Skeletal muscle cell (primary cell): ENCODE measurements at regions not wholly inside any gene's neighbourhood (a gene's known extent, or its start where the extent isn't known, plus 50 kb on each side); places are given as distances from the start of the nearest gene placed in this dataset.
"Not testable (repeated sequence)": the region's sequence is repeated elsewhere in the genome, so short reads cannot be mapped to it uniquely, and the experiment has no call there.

Experiments used
- DNase-seq: peaks from one replicate; pipeline ENCODE4 v3.0.0-alpha.2; 2010; ENCODE audit warnings: low read depth
- H3K4me3 ChIP-seq: 2 replicates; pipeline ENCODE4 v1.5.1; 2011; ENCODE audit warnings: low read depth, mild to moderate bottlenecking, control low read depth, low read length, moderate library complexity

GRCh38 chr12:90253136-90253535 lies 544.5 kb upstream of the ATP2B1 start:
- DNase-seq, result no peak
- H3K4me3 ChIP-seq, result no peak overlapping the region

GRCh38 chr12:90250766-90251165 lies 542.1 kb upstream of the ATP2B1 start:
- H3K4me3 ChIP-seq, result no peak overlapping the region
- DNase-seq, result no peak

- DNase-seq, result no peak
- no peak overlapping the region for H3K4me3 ChIP-seq
Measured at GRCh38 chr12:90250042-90250441, 541.4 kb upstream of the ATP2B1 start.

DNA sequence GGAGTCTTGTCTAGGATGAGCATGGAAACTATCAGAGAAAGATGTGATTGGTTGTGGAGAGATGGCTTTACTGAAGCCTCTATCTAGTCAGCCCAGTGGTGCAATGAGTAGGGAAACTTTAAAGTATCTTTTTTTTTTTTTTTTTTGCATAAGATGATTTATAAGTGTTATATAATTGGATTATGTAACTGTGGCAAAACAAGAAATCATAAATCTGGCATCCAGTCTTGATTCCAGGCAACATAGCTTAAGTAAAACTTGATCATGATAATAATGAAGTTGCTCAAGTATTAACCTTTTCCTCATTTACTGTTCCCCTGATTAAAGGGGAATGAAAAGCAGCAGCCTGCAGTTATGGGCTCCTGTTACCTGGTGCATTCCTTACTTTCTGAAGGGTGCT lies 538.0 kb upstream of the ATP2B1 start:
- no peak overlapping the region for H3K4me3 ChIP-seq
- DNase-seq, result no peak

DNA sequence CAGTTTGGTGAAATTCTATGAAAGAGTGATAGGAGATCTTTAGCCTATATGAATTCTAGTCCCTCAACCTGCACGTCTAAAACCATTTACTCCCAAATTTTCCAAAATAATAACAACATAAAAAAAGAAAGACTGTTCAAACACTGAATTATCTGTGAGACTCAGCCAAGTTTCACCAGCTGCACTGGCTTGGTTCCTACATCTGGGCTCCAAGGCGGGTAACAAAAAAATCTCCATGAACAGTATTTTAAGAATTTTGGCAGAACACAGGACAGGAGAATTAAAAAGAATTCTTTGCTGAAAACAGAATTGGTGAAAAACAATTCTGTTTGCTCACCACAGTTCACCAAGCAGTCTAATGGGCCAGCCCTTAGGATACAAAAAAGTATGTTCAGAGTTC lies 536.8 kb upstream of the ATP2B1 start:
- H3K4me3 ChIP-seq, result no peak overlapping the region
- no peak for DNase-seq

DNA sequence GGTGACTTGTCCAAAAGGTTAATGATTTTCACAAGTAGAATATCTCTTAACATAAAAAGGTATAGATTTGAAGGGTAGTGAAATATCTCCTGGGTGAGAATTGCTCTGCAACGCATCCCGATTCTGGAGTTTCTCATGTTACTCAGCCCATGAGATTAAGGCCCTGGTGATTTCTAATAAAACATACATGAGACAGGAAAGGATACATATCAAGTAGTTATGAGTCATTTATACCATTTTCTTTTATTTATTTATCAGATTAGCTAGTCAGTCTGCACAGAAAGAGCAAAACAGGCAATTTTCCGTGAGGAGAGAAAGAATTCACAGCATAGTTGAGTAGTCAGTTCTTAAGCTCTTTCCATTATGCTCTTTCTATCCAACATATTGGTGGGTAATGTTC lies 535.6 kb upstream of the ATP2B1 start:
- no peak for DNase-seq
- H3K4me3 ChIP-seq, result no peak overlapping the region

GRCh38 chr12:90243211-90243610 lies 534.6 kb upstream of the ATP2B1 start:
- H3K4me3 ChIP-seq, result no peak overlapping the region
- DNase-seq, result no peak

GRCh38 chr12:90239732-90240260 lies 531.2 kb upstream of the ATP2B1 start:
- no peak overlapping the region for H3K4me3 ChIP-seq
- no peak for DNase-seq

DNA sequence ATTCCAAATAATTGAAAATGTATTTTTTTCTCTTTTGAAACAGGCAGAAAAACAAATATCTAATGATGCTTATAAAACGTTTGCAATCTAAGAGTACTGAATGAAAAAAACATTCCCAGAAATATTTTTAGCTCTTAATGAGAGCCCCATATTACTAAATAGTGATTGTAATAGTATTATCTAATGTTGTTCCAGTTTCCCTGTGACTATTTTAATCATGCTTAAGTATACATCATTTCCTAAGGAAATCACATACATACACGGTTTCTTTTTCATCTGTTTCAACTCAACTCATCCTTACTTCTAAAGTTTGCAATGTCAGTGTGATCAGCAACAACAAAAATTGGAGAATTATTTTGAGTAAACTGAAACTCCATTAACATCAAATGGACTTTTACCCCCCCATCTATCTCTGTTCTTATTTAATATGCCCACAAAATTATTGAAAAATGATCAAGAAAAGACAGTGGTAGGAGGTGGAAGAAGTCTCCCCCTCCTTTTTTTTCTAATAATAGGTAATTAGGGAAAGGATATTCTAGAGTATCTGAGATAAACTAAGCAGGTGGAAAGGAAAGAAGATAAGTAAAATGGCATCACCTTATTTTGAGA lies 530.1 kb upstream of the ATP2B1 start:
- DNase-seq, result no peak
- H3K4me3 ChIP-seq, result no peak overlapping the region

DNA sequence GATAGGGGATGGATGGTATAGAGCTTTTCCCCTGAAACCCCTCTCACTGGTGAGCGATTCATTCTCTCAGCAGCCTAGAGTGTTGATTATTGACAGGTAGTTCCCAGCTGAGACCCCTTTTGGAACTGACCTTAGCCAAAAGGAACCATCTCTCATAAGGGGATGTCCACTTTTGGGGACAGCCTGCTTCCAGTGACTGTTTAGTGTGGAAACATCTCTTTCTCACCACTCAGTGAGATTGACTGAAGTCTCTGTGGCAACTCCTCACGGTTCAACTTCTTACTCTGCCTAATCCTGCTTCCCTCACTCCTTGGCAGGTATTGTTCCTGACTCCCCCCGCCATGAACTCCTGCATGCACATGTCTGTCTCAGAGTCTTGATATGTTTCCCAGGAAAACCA lies 529.2 kb upstream of the ATP2B1 start:
- no peak overlapping the region for H3K4me3 ChIP-seq
- no peak for DNase-seq

DNA sequence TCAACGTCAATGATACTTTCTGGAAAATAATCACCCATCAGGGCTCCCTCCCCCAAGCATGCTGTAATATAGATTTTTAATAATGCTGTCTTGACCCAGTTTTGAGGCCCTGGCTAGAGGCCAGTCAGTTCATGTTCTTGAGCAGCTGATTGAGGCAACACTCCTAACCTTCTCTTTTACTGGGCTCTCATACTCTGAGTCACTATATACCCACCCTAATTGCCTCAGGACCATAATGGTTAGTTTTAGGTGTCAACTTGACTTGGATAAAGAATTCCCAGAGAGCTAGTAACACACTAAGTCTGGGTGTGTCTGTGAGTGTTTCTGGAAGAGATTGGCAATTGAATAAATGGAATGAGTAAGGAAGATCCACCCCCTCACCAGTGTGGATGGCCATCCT lies 527.0 kb upstream of the ATP2B1 start:
- peak; percentile 63 for DNase-seq
- H3K4me3 ChIP-seq, result no peak overlapping the region

GRCh38 chr12:90234472-90234871 lies 525.8 kb upstream of the ATP2B1 start:
- H3K4me3 ChIP-seq, result no peak overlapping the region
- no peak for DNase-seq

DNA sequence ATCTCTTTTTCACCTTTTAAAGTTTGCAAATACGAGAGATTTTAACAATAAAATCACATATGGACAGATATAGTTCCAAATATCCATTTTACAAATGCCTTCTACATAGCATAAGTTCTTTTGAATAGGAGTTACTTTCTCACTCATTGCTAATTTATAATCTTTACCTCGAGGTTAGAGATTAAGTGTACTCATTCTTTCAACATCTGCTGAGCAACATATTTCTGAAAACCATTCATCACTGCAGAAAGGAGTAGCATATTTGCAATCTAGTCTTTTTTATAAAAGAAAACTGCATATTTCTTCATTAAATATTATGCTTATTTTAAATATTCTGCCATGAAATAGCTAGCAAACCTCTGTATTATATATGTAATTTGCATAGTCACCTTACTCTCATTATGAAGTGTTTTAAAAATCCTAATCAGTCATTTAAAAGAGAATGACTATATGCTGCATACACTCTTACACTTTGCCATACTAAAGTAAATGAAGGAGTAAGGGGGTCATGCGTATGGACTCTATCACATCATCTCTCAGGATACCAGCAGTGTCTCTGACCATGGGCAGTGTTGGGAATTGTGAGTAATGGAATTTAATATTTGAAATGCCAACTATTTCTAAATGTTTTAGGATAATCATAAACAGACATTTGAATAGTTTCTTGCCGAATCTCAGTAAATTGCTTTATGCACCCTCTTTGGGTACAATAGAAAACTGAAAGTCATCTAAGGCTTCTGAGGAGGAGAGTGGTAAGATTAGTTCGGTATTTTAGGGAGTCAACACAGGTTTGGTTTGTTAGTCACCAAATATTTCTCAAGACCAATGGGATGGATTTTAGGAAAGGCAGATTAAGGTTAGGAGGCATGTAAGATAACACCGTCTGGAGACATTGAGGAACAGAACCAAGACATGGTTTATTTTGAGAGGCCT lies 524.8 kb upstream of the ATP2B1 start:
- DNase-seq, result no peak
- H3K4me3 ChIP-seq, result no peak overlapping the region

DNA sequence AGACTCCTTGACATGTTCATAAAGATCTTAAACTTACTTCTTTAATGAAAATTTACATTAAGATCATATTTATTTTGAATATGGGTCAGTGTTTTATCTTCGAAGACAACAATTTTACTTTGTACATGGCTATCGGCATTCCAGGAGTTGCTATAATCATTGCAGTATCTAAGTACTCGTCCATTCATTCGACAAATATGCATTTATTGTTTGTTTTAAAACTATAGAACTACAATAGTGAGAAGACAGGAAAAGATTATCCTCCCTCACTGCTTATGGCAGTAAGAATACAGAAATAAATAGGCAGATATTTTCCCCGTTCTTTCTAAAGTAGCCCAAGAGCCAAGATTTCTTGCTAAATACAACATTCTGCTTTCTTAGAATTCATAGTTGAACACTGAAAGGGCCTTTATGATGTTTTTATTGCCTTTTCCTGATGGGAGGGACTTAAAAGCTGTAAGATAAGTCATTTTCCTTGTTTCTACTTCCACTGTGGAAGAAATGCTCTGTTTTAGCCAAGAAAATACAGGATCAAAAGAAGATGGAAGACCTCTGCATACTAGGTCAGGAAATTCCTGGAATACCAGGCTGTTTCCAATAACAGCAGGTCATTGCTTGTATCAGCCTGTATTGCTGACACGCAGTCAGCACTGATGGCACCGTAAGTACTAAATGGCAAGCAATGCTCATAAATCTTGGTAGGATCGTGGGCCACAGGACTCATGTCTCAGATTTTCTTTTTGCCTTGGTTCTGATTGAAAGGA lies 521.0 kb upstream of the ATP2B1 start:
- DNase-seq, result no peak
- no peak overlapping the region for H3K4me3 ChIP-seq

GRCh38 chr12:90226211-90226610 lies 517.6 kb upstream of the ATP2B1 start:
- DNase-seq, result no peak
- no peak overlapping the region for H3K4me3 ChIP-seq

- H3K4me3 ChIP-seq, result no peak overlapping the region
- no peak for DNase-seq
Measured at GRCh38 chr12:90216815-90217214, 508.2 kb upstream of the ATP2B1 start.

DNA sequence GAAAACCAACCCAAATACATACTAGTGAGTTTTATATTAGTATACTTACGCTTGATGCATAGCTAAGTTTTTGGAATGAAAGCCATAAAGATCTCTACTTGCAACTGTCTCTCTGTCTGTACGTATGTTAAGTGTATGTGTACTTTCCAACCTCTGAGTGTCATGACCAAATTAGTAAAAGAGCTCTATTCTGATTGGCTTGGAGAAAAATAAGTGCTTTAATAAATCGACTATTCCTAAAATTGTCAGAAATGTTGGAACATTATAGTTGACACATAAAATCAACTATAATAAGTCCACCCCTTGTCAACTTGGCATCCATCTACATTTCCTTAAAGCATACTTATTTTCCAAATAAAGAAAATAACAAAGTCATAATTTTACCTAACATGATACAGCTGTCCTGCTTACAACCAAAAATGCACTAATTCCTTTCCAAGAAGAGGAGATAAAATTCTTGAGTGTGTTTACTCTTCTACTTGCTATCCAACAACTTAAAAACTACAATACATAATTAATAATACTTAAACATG lies 507.4 kb upstream of the ATP2B1 start:
- no peak overlapping the region for H3K4me3 ChIP-seq
- no peak for DNase-seq

GRCh38 chr12:90211017-90211416 lies 502.4 kb upstream of the ATP2B1 start:
- peak; percentile 69 for DNase-seq
- H3K4me3 ChIP-seq, result no peak overlapping the region

DNA sequence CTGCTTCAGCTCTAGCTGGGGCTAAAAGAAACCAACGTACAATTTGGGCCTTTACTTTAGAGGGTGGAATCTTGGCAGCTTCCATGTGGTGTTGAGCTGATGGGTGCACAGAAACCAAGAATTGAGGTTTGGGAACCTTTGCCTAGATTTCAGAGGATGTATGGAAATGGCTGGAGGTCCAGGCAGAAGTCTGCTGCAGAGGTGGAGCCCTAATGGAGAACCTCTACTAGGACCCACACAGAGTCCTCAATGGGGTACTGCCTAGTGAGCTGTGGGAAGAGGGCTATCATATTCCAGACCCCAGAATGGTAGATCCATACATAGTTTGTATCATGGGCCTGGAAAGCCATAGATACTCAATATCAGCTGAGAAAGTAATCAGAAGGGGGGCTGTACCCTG lies 500.4 kb upstream of the ATP2B1 start:
- no peak for DNase-seq
- H3K4me3 ChIP-seq, result no peak overlapping the region

GRCh38 chr12:90208379-90208778 lies 499.7 kb upstream of the ATP2B1 start:
- not testable (repeated sequence) for DNase-seq, H3K4me3 ChIP-seq
